SK-N-MC (cell line): ENCODE measurements at regions not wholly inside any gene's neighbourhood (a gene's known extent, or its start where the extent isn't known, plus 50 kb on each side); places are given as distances from the start of the nearest gene placed in this dataset.

ENCODE experiments used
- EZH2 ChIP-seq: fragments of 200-600 bp; sonication (generic); IDR thresholded peaks from one replicate; pipeline ENCODE4 v1.6.1; 2017; ENCODE audit warnings: antibody characterized with exemption
- POLR2AphosphoS5 ChIP-seq: IDR thresholded peaks from 2 replicates; pipeline ENCODE4 v1.6.1; 2012; ENCODE audit warnings: mild to moderate bottlenecking, low read depth, low read length, borderline replicate concordance

- TF ChIP-seq POLR2AphosphoS5 (no peak), EZH2 (no peak)
Observed at GRCh38 chr16:82382521-82382920, 212.5 kb upstream of the MPHOSPH6 start.
